ENCODE measurements at regions not wholly inside any gene's neighbourhood (a gene's known extent, or its start where the extent isn't known, plus 50 kb on each side); places are given as distances from the start of the nearest gene placed in this dataset.
A peak's percentile ranks its signal among the peaks of the same experiment; 100 is the strongest.
"Not testable (repeated sequence)": the region's sequence is repeated elsewhere in the genome, so short reads cannot be mapped to it uniquely, and the experiment has no call there.

GRCh38 chr5:113652161-113652560 lies 138.7 kb downstream of the YTHDC2 start:
- DNase-seq (ENCODE audit: low spot score): no peak

GRCh38 chr5:113654828-113655227 lies 141.3 kb downstream of the YTHDC2 start:
- DNase-seq (ENCODE audit: low spot score): no peak

GRCh38 chr5:113660206-113660605 lies 146.7 kb downstream of the YTHDC2 start:
- DNase-seq (ENCODE audit: low spot score): no peak

GRCh38 chr5:113660706-113661250 lies 147.3 kb downstream of the YTHDC2 start:
- DNase-seq (ENCODE audit: low spot score): no peak

GRCh38 chr5:113663879-113664541 lies 150.5 kb downstream of the YTHDC2 start:
- peak; percentile 13 for DNase-seq (ENCODE audit: low spot score)

GRCh38 chr5:113673041-113673440 lies 159.5 kb downstream of the YTHDC2 start:
- no peak for DNase-seq (ENCODE audit: low spot score)

- DNase-seq (ENCODE audit: low spot score): no peak
Observed at GRCh38 chr5:113675166-113675565, 161.7 kb downstream of the YTHDC2 start.

- DNase-seq (ENCODE audit: low spot score): no peak
Observed at GRCh38 chr5:113678202-113678601, 164.7 kb downstream of the YTHDC2 start.

- peak; percentile 50 for DNase-seq (ENCODE audit: low spot score)
Observed at GRCh38 chr5:113678924-113679575, 165.6 kb downstream of the YTHDC2 start.

- no peak for DNase-seq (ENCODE audit: low spot score)
Observed at GRCh38 chr5:113680534-113680933, 167.0 kb downstream of the YTHDC2 start.

- DNase-seq (ENCODE audit: low spot score): no peak
Observed at GRCh38 chr5:113682497-113683136, 169.1 kb downstream of the YTHDC2 start.

- DNase-seq (ENCODE audit: low spot score): no peak
Observed at GRCh38 chr5:113683211-113683610, 169.7 kb downstream of the YTHDC2 start.

- no peak for DNase-seq (ENCODE audit: low spot score)
Observed at GRCh38 chr5:113686599-113686998, 173.1 kb downstream of the YTHDC2 start.

- no peak for DNase-seq (ENCODE audit: low spot score)
Observed at GRCh38 chr5:113689647-113690046, 176.2 kb downstream of the YTHDC2 start.

- no peak for DNase-seq (ENCODE audit: low spot score)
Observed at GRCh38 chr5:113692466-113692865, 179.0 kb downstream of the YTHDC2 start.

GRCh38 chr5:113692891-113693457 lies 179.5 kb downstream of the YTHDC2 start:
- no peak for DNase-seq (ENCODE audit: low spot score)

- DNase-seq (ENCODE audit: low spot score): no peak
Observed at GRCh38 chr5:113693701-113694100, 180.2 kb downstream of the YTHDC2 start.

- no peak for DNase-seq (ENCODE audit: low spot score)
Observed at GRCh38 chr5:113694576-113694975, 181.1 kb downstream of the YTHDC2 start.

- DNase-seq (ENCODE audit: low spot score): no peak
Observed at GRCh38 chr5:113703266-113703665, 189.8 kb downstream of the YTHDC2 start.

GRCh38 chr5:113705657-113706056 lies 192.2 kb downstream of the YTHDC2 start:
- no peak for DNase-seq (ENCODE audit: low spot score)

GRCh38 chr5:113713051-113713450 lies 199.6 kb downstream of the YTHDC2 start:
- no peak for DNase-seq (ENCODE audit: low spot score)

- not testable (repeated sequence) for DNase-seq (ENCODE audit: low spot score)
Observed at GRCh38 chr5:113715921-113716320, 202.4 kb downstream of the YTHDC2 start.

GRCh38 chr5:113719549-113719948 lies 206.1 kb downstream of the YTHDC2 start:
- DNase-seq (ENCODE audit: low spot score): no peak

Data from activated CD4-positive, alpha-beta T cell treated with anti-CD3 and anti-CD28 coated beads, Interleukin-2, Interleukin-4, amounts not matched to agents 100 ng/mL and 50 ng/mL, durations not matched to agents 16 hours and 8 hours (primary cell).